Endothelial cell of umbilical vein (primary cell): ENCODE measurements at regions not wholly inside any gene's neighbourhood (a gene's known extent, or its start where the extent isn't known, plus 50 kb on each side); places are given as distances from the start of the nearest gene placed in this dataset.

Experiments
- BruUV-seq: library from RNA; stranded (reverse); fragments of 400-500 nt; replicated peaks from 2 replicates; lab custom pipeline; 2021; lab: Mats Ljungman, UMichigan
- CTCF ChIA-PET: fragments of 300-600, 350-600 bp; sonication (Branson Sonifier 250); formaldehyde crosslinking; loops from one replicate; lab custom pipeline; 2021; ENCODE audit warnings: antibody characterized with exemption, inconsistent platforms; lab: Charles Lee
- POLR2A ChIA-PET: fragments of 300-600, 350-600 bp; sonication (Branson Sonifier 250); formaldehyde crosslinking; loops from one replicate; lab custom pipeline; 2021; ENCODE audit warnings: antibody characterized with exemption, inconsistent platforms; lab: Charles Lee
- DNase-seq: peaks from one replicate; pipeline ENCODE4 v3.0.0-alpha.2; 2011; ENCODE audit warnings: low read depth, low spot score
- FAIRE-seq: peaks from 2 replicates; lab custom pipeline; 2011; peaks lifted over from hg19 to GRCh38; lab: Jason Lieb, UNC
- H2AFZ ChIP-seq: 2 replicates; pipeline ENCODE4 v1.6.0; 2012; ENCODE audit warnings: low read depth, low read length, control low read depth, inconsistent platforms
- H3K27ac ChIP-seq: 2 replicates; pipeline ENCODE4 v1.5.1; 2011; ENCODE audit warnings: low read depth, mild to moderate bottlenecking, control low read depth, low read length, moderate library complexity; ENCODE audit not compliant: insufficient read depth
- H3K27me3 ChIP-seq, 2 experiments: 2 replicates each; pipeline versions ENCODE4 v1.6.0 to v1.6.1; 2011; ENCODE audit warnings: low read length in 2 of 2, mixed read lengths in 1 of 2; ENCODE audit not compliant: control insufficient read depth in 2 of 2, insufficient read depth in 2 of 2
- H3K36me3 ChIP-seq, 2 experiments: 2 replicates in 1 of 2; 3 replicates in 1 of 2; pipeline ENCODE4 v1.5.1; 2011; ENCODE audit warnings: low read length in 2 of 2, mild to moderate bottlenecking in 1 of 2, moderate library complexity in 1 of 2; ENCODE audit not compliant: control insufficient read depth in 2 of 2, insufficient read depth in 2 of 2; ENCODE audit errors: extremely low read depth in 1 of 2
- H3K4me1 ChIP-seq: 3 replicates; pipeline ENCODE4 v1.5.1; 2011; ENCODE audit warnings: mild to moderate bottlenecking, low read length; ENCODE audit not compliant: control insufficient read depth, insufficient read depth; ENCODE audit errors: extremely low read depth
- H3K4me2 ChIP-seq: 2 replicates; pipeline ENCODE4 v1.6.1; 2011; ENCODE audit warnings: low read length, control low read depth, mixed read lengths; ENCODE audit not compliant: insufficient read depth
- H3K4me3 ChIP-seq, 3 experiments: fragments of 200-600 bp in 1 of 3; sonication (generic), shearing (Covaris generic) in 1 of 3; replicated peaks in 1 of 3; 2 replicates each; pipeline ENCODE4 v1.5.1; 2011 to 2016; ENCODE audit warnings: control low read depth in 3 of 3, low read length in 3 of 3, mild to moderate bottlenecking in 2 of 3, inconsistent platforms in 1 of 3, low read depth in 1 of 3, moderate library complexity in 1 of 3; ENCODE audit not compliant: insufficient read depth in 1 of 3
- H3K79me2 ChIP-seq: 2 replicates; pipeline ENCODE4 v1.6.0; 2012; ENCODE audit warnings: low read length, inconsistent platforms; ENCODE audit not compliant: control insufficient read depth, insufficient read depth
- H3K9ac ChIP-seq: replicated peaks from 2 replicates; pipeline ENCODE3; 2011; ENCODE audit warnings: low read length, control low read depth; ENCODE audit not compliant: insufficient read depth; ENCODE audit errors: extremely low read depth
- H3K9me1 ChIP-seq: replicated peaks from 3 replicates; pipeline ENCODE4 v1.6.0; 2011; ENCODE audit warnings: mild to moderate bottlenecking, low read length; ENCODE audit not compliant: control insufficient read depth, insufficient read depth; ENCODE audit errors: extremely low read depth
- H3K9me3 ChIP-seq: replicated peaks from 2 replicates; pipeline ENCODE4 v1.5.1; 2012; ENCODE audit warnings: low read length, inconsistent platforms; ENCODE audit not compliant: control insufficient read depth, insufficient read depth
- H4K20me1 ChIP-seq: replicated peaks from 2 replicates; pipeline ENCODE3; 2011; ENCODE audit warnings: mild to moderate bottlenecking, low read length; ENCODE audit not compliant: control insufficient read depth, insufficient read depth; ENCODE audit errors: extremely low read depth
- CTCF ChIP-seq, 2 donors: IDR thresholded peaks; 1 replicate in 1 of 2; 2 replicates in 1 of 2; pipeline ENCODE4 v1.5.1; 2011; ENCODE audit warnings: low read length in 2 of 2, mild to moderate bottlenecking in 2 of 2, moderate library complexity in 2 of 2, control low read depth in 1 of 2, inconsistent platforms in 1 of 2, low read depth in 1 of 2; ENCODE audit not compliant: insufficient read depth in 1 of 2; ENCODE audit errors: extremely low read depth in 1 of 2
- EZH2 ChIP-seq: IDR thresholded peaks from 2 replicates; pipeline ENCODE4 v1.6.1; 2012; ENCODE audit warnings: borderline replicate concordance, low read depth, mild to moderate bottlenecking, moderate library complexity, low read length, inconsistent platforms; ENCODE audit not compliant: severe bottlenecking
- FOS ChIP-seq: IDR thresholded peaks from 2 replicates; pipeline ENCODE4 v1.6.1; 2011; ENCODE audit warnings: mild to moderate bottlenecking, low read length, moderate library complexity, borderline replicate concordance; ENCODE audit not compliant: insufficient read depth
- GATA2 ChIP-seq: IDR thresholded peaks from 2 replicates; pipeline ENCODE4 v1.7.0; 2011; ENCODE audit warnings: low read depth, mild to moderate bottlenecking, moderate library complexity, mixed read lengths, low read length; ENCODE audit not compliant: insufficient read length, insufficient read depth
- JUN ChIP-seq: IDR thresholded peaks from 2 replicates; pipeline ENCODE4 v1.6.1; 2011; ENCODE audit warnings: borderline replicate concordance, low read depth; ENCODE audit not compliant: insufficient read length, insufficient read depth
- MYC ChIP-seq: IDR thresholded peaks from one replicate; pipeline ENCODE4 v1.6.1; 2011; ENCODE audit warnings: mild to moderate bottlenecking, low read depth, low read length
- POLR2A ChIP-seq: IDR thresholded peaks from 2 replicates; pipeline ENCODE4 v1.6.1; 2012; ENCODE audit warnings: low read depth, mild to moderate bottlenecking, control low read depth, low read length
- POLR2AphosphoS5 ChIP-seq: IDR thresholded peaks from 2 replicates; pipeline ENCODE4 v1.6.1; 2012; ENCODE audit warnings: low read depth, mild to moderate bottlenecking, control low read depth, low read length, moderate library complexity; ENCODE audit not compliant: insufficient read depth
- dilution Hi-C: fragments of 300-500 bp; cut with MboI; formaldehyde crosslinking; loops from one replicate; pipeline ENCODE4 v1.15.0; 2019; ENCODE audit warnings: low sequenced_read_pairs; ENCODE audit not compliant: extremely low pct_ligation_motif_present
- intact Hi-C: fragments of 100-400 bp; cut with micrococcal nuclease; formaldehyde crosslinking; loops from one replicate; pipeline ENCODE4 v1.10.0; 2022
- TF ChIP-seq, protein P1 (sequence below): IDR thresholded peaks from 2 replicates; pipeline ENCODE4 v1.6.1; 2011; ENCODE audit not compliant: insufficient read depth, insufficient read length

GRCh38 chr7:152924238-152924637, 164.7 kb downstream of the ACTR3B start:
- H3K4me1 ChIP-seq = no peaks in the 10 kb centered on the region
- H3K27me3 ChIP-seq = peaks cover 2 to 6% of the 10 kb centered on the region in 2 experiments
- ChIA-PET CTCF (no interaction called here), POLR2A (no interaction called here)
- BruUV-seq = no TSS peak
- H3K9ac ChIP-seq = no peak overlapping the region
- dilution Hi-C loops (no loop called here), intact Hi-C loops (no loop called here)
- H3K27ac ChIP-seq = no peak overlapping the region
- no peaks in the 10 kb centered on the region for H3K79me2 ChIP-seq
- no peak overlapping the region for H2AFZ ChIP-seq
- H3K9me1 ChIP-seq = no peaks in the 10 kb centered on the region
- TF ChIP-seq, protein P1, sequence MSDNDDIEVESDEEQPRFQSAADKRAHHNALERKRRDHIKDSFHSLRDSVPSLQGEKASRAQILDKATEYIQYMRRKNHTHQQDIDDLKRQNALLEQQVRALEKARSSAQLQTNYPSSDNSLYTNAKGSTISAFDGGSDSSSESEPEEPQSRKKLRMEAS = no peak
- TF ChIP-seq POLR2AphosphoS5 (no peak), JUN (no peak), FOS (no peak), GATA2 (no peak), MYC (no peak), CTCF (IDR thresholded peaks at IDR 0.05; ENCODE audit: extremely low read depth in 1 of 2, insufficient read depth in 1 of 2, low read depth in 1 of 2, low read length in 2 of 2) (no peak), POLR2A (no peak), EZH2 (no peak)
- H3K4me3 ChIP-seq = no peak overlapping the region
- no peaks in the 10 kb centered on the region for H3K9me3 ChIP-seq
- FAIRE-seq = no peak
- no peaks in the 10 kb centered on the region for H4K20me1 ChIP-seq
- no peak overlapping the region for H3K4me2 ChIP-seq
- no peak for DNase-seq
- H3K36me3 ChIP-seq = no peaks in the 10 kb centered on the region
